HG03025 (cell line): ENCODE measurements at regions not wholly inside any gene's neighbourhood (a gene's known extent, or its start where the extent isn't known, plus 50 kb on each side); places are given as distances from the start of the nearest gene placed in this dataset.

ENCODE experiments used
- ATAC-seq: cut with Tn5 transposase; IDR thresholded peaks from one replicate; pipeline ENCODE4 v1.9.1; 2021; ENCODE audit warnings: mild to moderate bottlenecking, moderate library complexity; ENCODE audit not compliant: unreplicated experiment, low FRiP score

DNA sequence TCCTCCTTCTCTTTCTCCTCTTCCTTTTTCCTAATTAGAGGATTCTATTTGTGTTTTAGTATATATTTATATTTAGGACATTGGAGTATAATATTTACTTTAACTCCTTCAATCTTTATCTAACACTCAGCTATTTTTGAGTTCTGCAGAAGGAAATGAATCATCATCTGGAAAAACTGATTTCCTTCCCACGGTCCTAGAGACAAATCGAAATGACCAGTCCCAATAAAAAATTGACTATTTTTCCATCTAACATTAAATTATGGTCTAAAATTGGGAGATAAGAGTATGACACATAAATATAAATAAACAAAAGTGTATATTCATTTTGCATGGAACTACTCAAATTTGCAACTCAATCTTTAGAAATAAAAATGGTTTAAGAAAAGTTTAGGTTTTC, 167.4 kb downstream of the TMTC3 start:
- ATAC-seq, result no peak

DNA sequence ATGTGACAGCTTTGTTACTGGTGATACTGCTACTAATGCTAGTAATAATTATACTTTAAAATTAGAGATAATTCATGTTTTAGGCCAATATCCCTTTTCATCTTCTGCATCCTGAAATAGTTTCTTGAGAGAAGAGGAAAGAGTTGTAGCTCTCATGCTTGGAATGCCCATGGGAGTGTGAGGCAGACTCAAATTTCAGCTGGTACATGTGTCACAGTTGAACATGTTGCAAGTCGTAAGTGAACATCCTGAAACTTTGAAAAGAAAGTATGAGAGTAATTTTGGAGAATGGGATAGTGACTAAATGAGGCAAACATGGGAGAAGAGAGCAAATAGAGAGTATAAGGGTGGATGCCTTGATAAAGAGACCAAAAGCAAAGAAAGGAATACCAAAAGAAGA, 168.0 kb downstream of the TMTC3 start:
- ATAC-seq, result no peak

DNA sequence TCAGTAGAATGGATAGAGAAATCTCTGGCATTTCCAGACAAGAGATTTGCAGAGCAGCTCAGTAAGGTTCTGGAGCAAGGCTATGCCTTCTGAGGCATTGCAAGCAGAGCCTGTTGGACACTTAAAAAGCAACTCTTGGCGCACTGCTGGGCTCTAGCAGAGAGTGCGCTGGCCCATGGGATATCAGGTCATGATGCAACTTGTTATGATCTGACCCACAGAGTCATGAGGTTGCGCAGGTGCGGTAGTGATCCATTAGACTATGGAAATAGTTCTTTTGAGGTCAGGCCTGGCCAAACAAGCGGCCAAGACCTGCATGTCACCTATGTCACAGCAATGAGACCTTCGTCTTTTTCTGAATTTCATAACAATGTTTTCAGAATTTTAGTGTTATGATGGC, 168.6 kb downstream of the TMTC3 start:
- ATAC-seq, result no peak

- no peak for ATAC-seq
These were observed 171.4 kb downstream of the TMTC3 start for GRCh38 chr12:88313554-88313953.

- ATAC-seq, result no peak
These were observed 172.6 kb downstream of the TMTC3 start for GRCh38 chr12:88314706-88315105.

GRCh38 chr12:88318726-88319125, 176.6 kb downstream of the TMTC3 start:
- ATAC-seq, result no peak

DNA sequence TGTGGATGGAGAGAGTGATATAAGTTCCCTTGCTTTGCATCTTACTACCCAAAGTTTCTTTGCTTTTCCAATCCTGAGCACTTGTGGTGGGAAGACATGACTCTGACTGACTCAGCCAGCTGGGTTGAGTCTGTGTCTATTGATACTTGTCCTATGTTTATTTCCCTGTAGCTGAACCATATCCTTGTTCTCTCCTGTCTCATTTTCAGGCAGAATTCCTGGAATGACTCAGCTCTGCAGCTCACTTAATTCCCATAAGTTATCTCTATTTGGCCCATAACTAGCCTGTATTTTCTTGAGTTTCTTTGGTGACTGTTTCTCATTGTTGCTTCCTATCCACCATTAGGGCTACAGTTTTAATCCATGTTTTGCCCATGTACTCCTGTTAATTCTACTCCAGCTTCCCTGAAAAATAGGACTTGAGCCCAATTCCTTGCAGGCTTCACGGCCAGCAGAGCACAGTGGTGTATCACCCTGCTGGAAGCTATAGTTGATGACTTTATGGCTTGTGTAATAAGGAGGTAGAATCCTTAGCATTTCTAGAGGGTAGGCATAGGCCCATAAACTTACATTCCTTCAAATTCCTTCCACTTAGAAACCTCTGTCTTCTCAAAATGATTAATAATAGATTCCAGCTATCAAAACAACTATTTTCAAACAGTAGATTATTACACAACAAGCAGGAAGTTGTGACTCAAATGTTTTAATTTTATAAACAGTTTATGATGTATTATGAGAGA, 183.1 kb downstream of the TMTC3 start:
- no peak for ATAC-seq

DNA sequence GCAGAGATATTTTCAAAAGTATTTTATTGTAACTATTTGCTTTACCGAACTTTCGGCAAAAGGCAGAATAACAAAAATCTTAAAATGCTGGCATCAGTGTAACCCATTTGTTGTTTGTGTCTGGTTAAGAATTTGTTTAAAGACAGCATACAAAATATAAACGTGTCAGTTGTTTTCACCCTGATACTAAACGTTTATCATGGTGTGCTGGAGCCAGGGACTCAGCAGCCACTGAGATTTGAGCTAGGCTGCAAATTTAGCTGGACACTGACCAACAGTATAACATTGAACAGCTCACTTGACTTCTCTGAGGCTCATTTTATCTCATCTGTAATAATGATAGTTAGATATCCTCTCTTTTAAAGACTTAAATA, 183.7 kb downstream of the TMTC3 start:
- ATAC-seq, result no peak

GRCh38 chr12:88327276-88327675, 185.2 kb downstream of the TMTC3 start:
- no peak for ATAC-seq

DNA sequence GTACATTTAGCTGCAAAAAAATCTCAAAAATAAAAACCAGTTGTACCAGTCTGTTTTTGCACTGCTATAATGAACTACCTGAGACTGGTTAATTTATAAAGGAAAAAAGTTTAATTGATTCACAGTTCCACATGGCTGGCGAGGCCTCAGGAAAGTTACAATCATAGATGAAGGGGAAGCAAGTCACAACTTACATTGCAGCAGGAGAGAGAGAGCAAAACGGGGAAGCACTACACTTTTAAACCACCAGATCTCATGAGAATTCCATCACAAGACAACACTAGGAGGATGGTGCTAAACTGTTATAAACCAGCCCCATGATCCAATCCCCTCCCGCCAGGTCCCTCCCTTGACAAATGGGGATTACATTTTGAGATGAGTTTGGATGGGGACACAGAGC, 186.0 kb downstream of the TMTC3 start:
- ATAC-seq, result no peak

DNA sequence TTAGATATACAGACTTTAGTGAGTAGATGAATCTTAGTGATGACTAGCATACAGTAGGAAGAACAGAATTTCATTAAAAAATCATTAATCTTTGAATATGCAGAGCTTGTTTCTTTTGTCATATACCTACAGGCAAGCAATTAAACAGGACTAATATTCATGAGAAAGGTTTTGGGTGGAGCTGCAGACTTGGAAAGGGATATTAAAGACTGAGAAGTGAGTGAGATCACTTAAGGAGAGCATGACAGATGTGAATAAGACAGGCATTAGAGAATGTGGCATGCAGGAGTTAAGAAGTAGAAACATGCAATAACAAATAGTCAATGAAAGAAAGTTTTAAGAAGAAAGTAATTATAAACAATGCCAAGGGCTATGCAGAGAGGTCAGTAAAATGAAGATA, 187.7 kb downstream of the TMTC3 start:
- no peak for ATAC-seq

DNA sequence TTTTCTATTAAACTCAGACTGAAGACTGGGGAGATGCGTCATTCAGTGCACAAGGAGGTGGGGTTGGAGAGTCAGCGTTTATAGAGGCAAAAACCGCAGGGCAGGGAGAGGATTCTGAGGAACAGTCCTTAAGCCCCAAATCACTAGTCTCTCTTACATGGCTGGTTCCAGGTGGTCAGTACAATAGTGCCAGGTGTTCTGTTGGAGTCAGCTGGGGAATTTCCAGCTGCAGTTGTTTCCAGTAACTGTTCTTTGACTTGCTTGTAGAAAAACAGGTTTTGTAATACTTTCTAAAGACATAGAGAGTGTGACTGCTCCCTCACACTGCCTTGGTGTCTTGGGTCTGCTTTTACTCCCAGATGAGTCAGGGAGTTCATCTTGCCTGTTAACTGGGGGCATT, 192.2 kb downstream of the TMTC3 start:
- ATAC-seq, result no peak

GRCh38 chr12:88336076-88336739, 194.1 kb downstream of the TMTC3 start:
- ATAC-seq, result no peak

- no peak for ATAC-seq
These were observed 196.4 kb downstream of the TMTC3 start for GRCh38 chr12:88338486-88338885.

- no peak for ATAC-seq
These were observed 197.3 kb downstream of the TMTC3 start for GRCh38 chr12:88339254-88339949.

- no peak for ATAC-seq
These were observed 197.9 kb downstream of the TMTC3 start for GRCh38 chr12:88339966-88340365.

DNA sequence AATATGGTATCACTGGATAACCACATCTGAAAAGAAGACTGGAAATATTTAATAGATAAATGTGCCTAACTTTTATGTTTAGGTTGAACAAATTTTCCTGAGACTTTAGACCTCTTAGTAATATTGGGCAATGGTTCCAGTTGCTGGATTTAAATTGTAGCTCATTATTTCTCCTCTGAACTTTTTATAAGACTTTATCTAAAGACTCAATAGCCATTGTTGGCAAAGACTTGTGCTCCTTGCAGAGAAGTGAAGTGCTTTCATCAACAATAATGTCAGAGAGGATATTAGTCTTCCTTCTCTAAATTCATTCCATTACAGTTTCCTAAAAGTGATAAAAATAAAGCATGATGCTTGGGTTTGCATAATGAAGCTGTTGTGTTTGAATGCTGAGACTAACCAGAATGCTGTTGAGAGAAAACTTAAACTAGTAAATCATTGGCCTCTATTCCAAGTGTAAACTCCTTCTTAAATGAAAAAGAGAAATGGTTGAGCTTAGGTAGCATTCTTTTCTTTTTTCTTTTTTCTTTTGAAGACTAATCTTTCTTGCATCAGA, 200.2 kb downstream of the TMTC3 start:
- no peak for ATAC-seq

DNA sequence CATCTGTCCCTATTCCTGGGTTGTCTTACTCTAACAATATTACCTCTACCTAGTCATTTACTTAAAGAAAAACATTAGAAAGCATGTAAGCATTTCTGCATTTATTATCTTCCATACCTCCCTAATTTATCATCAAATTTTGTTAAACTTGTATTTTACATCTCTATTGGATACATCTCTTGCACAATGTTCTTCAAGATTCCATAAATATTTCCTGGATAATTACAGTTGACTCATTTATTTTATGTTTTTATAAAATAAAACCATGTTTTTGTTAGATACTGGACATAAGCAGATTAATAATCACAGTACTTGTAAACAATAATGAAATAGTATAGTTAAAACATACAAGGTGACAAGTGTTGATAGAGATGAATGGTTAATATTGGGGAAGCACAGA, 209.0 kb downstream of the TMTC3 start:
- ATAC-seq, result no peak

- ATAC-seq, result no peak
These were observed 212.6 kb downstream of the TMTC3 start for GRCh38 chr12:88354691-88355090.

DNA sequence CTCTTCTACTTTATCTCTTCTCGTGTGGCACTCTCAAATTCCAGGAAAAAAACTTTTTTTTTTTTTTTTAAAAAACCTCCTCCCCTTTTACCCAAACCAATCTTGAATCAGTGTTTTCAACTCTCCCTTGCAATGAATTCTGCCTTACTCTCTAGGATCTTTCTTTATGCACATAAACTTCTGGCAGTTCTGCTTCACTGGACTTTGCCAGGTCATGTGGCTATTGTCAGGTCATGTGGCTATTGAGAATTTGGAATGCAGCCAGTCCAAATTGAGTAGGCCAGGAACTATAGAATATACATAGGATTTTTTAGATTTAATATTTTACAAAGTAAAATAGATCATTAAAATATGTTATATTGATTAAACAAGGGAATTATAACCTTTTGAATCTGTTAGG, 218.2 kb downstream of the TMTC3 start:
- ATAC-seq, result no peak

DNA sequence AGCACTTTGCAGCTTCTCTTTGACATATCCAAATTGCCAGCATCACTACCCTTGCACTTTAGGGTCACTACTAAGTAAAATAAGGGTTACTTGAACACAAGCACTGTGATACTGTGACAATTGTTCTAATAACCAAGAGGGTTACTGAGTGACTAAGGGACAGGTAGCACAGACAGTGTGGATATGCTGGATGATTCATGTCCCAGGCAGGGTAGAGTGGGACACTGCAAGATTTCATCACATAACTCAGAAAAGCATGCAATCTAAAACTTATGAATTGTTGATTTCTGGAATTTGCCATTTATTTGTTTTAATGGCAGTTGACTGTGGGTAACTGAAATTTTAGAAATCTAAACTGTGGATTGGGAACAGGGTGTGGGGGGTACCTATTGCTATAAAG, 218.8 kb downstream of the KITLG start:
- no peak for ATAC-seq

DNA sequence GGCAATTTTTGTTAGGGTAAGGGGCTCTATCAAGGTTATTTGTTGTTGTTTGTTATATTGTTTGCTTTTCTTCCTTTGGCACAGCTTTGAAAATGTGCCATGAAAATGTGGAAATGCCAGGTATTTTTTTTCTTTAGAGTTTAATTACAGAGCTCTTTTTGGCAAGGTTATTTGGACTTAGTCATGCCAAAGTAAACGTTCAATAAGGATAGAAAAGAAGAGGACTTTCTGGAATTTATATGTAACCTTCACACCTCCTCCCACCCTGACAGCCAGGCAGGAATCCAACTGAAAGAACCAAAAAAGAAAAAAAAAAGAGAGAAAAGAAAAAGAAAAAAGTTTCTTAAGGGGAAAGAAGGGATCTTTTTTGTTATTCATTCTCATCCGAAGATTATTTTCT, 217.8 kb downstream of the KITLG start:
- ATAC-seq, result no peak
